Calu3 (cell line): ENCODE measurements at regions not wholly inside any gene's neighbourhood (a gene's known extent, or its start where the extent isn't known, plus 50 kb on each side); places are given as distances from the start of the nearest gene placed in this dataset.
A peak's percentile ranks its signal among the peaks of the same experiment; 100 is the strongest.

Experiments
- BruUV-seq: library from RNA; stranded (reverse); fragments of 400-500 nt; replicated peaks from 2 replicates; lab custom pipeline; 2021; lab: Mats Ljungman, UMichigan
- CTCF ChIA-PET: fragments of 300-600 bp; sonication (Branson Sonifier 250); formaldehyde crosslinking; loops from one replicate; lab custom pipeline; 2022; ENCODE audit warnings: antibody characterized with exemption; lab: Charles Lee
- DNase-seq: peaks from one replicate; pipeline ENCODE4 v3.0.0; 2022
- H3K27ac Mint-ChIP-seq: one replicate; pipeline ENCODE4 v1.8.0; 2022; ENCODE audit warnings: mixed read lengths; ENCODE audit not compliant: unreplicated experiment
- H3K27me3 Mint-ChIP-seq: one replicate; pipeline ENCODE4 v1.8.0; 2022; ENCODE audit warnings: mixed read lengths; ENCODE audit not compliant: unreplicated experiment
- H3K36me3 Mint-ChIP-seq: one replicate; pipeline ENCODE4 v1.8.0; 2022; ENCODE audit warnings: mild to moderate bottlenecking, moderate library complexity, mixed read lengths; ENCODE audit not compliant: insufficient read depth, unreplicated experiment
- H3K4me1 Mint-ChIP-seq: one replicate; pipeline ENCODE4 v1.8.0; 2022; ENCODE audit warnings: mild to moderate bottlenecking, low read depth, mixed read lengths; ENCODE audit not compliant: unreplicated experiment
- H3K4me3 Mint-ChIP-seq: one replicate; pipeline ENCODE4 v1.8.0; 2022; ENCODE audit warnings: mild to moderate bottlenecking, low read depth, moderate library complexity, mixed read lengths; ENCODE audit not compliant: unreplicated experiment
- H3K9me3 Mint-ChIP-seq: one replicate; pipeline ENCODE4 v1.8.0; 2022; ENCODE audit warnings: low read depth, mixed read lengths; ENCODE audit not compliant: unreplicated experiment
- CTCF ChIP-seq: fragments of 200-600 bp; IDR thresholded peaks from one replicate; pipeline ENCODE4 v1.8.0; 2022; ENCODE audit warnings: antibody characterized with exemption; ENCODE audit not compliant: unreplicated experiment
- intact Hi-C: fragments of 100-400 bp; cut with micrococcal nuclease; formaldehyde crosslinking; loops from one replicate; pipeline ENCODE4 v1.10.0; 2022; ENCODE audit not compliant: unreplicated experiment

- Mint-ChIP-seq H3K4me3 (no peak overlapping the region), H3K27me3 (no peaks in the 10 kb centered on the region), H3K36me3 (peaks cover 5% of the 10 kb centered on the region), H3K9me3 (peaks cover 3% of the 10 kb centered on the region), H3K4me1 (peaks cover 46% of the 10 kb centered on the region), H3K27ac (peak overlapping the region; percentile 5)
- intact Hi-C loops: loop anchor here (2.0 kb wide), 1 partner anchor 17 kb away; no protein-coding TSS in a partner anchor
- BruUV-seq: no TSS peak
- no peak for TF ChIP-seq CTCF
- CTCF ChIA-PET: no interaction called here
- DNase-seq: no peak
Observed at GRCh38 chr5:87097664-87098063, 170.0 kb upstream of the RASA1 start.

- CTCF ChIA-PET: interaction anchor here (0.6 to 1.8 kb wide), 6 partner anchors 15 to 37 kb away, joined by 3 to 9 read pairs (median 4); no protein-coding TSS in a partner anchor
- no peak for TF ChIP-seq CTCF
- intact Hi-C loops: loop anchor here (1.0 to 2.0 kb wide), 2 partner anchors 19 to 24 kb away; no protein-coding TSS in a partner anchor
- Mint-ChIP-seq H3K27me3 (no peaks in the 10 kb centered on the region), H3K36me3 (peaks cover 5% of the 10 kb centered on the region), H3K27ac (peak overlapping the region; percentile 93), H3K4me1 (peaks cover 63% of the 10 kb centered on the region), H3K9me3 (peaks cover 3% of the 10 kb centered on the region), H3K4me3 (no peak overlapping the region)
- no TSS peak for BruUV-seq
- DNase-seq: no peak
Observed at GRCh38 chr5:87099291-87099839, 168.3 kb upstream of the RASA1 start.

- no peak for DNase-seq
- no TSS peak for BruUV-seq
- intact Hi-C loops: loop anchor here (1.0 to 2.0 kb wide), 3 partner anchors 15 to 25 kb away; no protein-coding TSS in a partner anchor
- Mint-ChIP-seq H3K36me3 (peaks cover 5% of the 10 kb centered on the region), H3K27me3 (no peaks in the 10 kb centered on the region), H3K9me3 (peaks cover 3% of the 10 kb centered on the region), H3K4me3 (no peak overlapping the region), H3K27ac (peak overlapping the region; percentile 93), H3K4me1 (peaks cover 66% of the 10 kb centered on the region)
- no peak for TF ChIP-seq CTCF
- CTCF ChIA-PET: interaction anchor here (0.6 to 1.8 kb wide), 5 partner anchors 14 to 25 kb away, joined by 3 to 9 read pairs (median 3); no protein-coding TSS in a partner anchor
Observed at GRCh38 chr5:87099968-87100367, 167.7 kb upstream of the RASA1 start.

GRCh38 chr5:87101321-87101720 is 166.4 kb upstream of the RASA1 start:
- no TSS peak for BruUV-seq
- CTCF ChIA-PET: interaction anchor here (0.6 to 1.0 kb wide), 2 partner anchors 16 to 119 kb away, joined by 3 read pairs; no protein-coding TSS in a partner anchor
- DNase-seq: no peak
- Mint-ChIP-seq H3K27me3 (no peaks in the 10 kb centered on the region), H3K4me3 (no peak overlapping the region), H3K9me3 (peaks cover 6% of the 10 kb centered on the region), H3K27ac (peak overlapping the region; percentile 93), H3K36me3 (peaks cover 5% of the 10 kb centered on the region), H3K4me1 (peaks cover 72% of the 10 kb centered on the region)
- TF ChIP-seq CTCF: no peak
- intact Hi-C loops: loop anchor here (2.0 kb wide), 1 partner anchor 13 kb away; no protein-coding TSS in a partner anchor
